GM19372 (cell line): ENCODE measurements at regions not wholly inside any gene's neighbourhood (a gene's known extent, or its start where the extent isn't known, plus 50 kb on each side); places are given as distances from the start of the nearest gene placed in this dataset.
"Not testable (repeated sequence)": the region's sequence is repeated elsewhere in the genome, so short reads cannot be mapped to it uniquely, and the experiment has no call there.

Experiments
- ATAC-seq: cut with Tn5 transposase; IDR thresholded peaks from one replicate; pipeline ENCODE4 v1.9.1; 2021; ENCODE audit warnings: mild to moderate bottlenecking, low read depth, moderate library complexity; ENCODE audit not compliant: unreplicated experiment

- no peak for ATAC-seq
These were observed 383.6 kb downstream of the SLITRK1 start for GRCh38 chr13:83498481-83499190.

GRCh38 chr13:83498045-83498444 is 384.2 kb downstream of the SLITRK1 start:
- no peak for ATAC-seq

GRCh38 chr13:83496501-83496900 is 385.8 kb downstream of the SLITRK1 start:
- ATAC-seq, result no peak

GRCh38 chr13:83485101-83485500 is 397.2 kb downstream of the SLITRK1 start:
- ATAC-seq, result no peak

- ATAC-seq, result no peak
These were observed 411.3 kb downstream of the SLITRK1 start for GRCh38 chr13:83471011-83471410.

GRCh38 chr13:83470133-83470797 is 412.0 kb downstream of the SLITRK1 start:
- ATAC-seq, result no peak

GRCh38 chr13:83453723-83454122 is 428.6 kb downstream of the SLITRK1 start:
- no peak for ATAC-seq

- ATAC-seq, result no peak
These were observed 429.0 kb downstream of the SLITRK1 start for GRCh38 chr13:83453300-83453699.

- ATAC-seq, result no peak
These were observed 429.9 kb downstream of the SLITRK1 start for GRCh38 chr13:83452292-83452950.

GRCh38 chr13:83450591-83450990 is 431.7 kb downstream of the SLITRK1 start:
- no peak for ATAC-seq

- ATAC-seq, result no peak
These were observed 432.4 kb downstream of the SLITRK1 start for GRCh38 chr13:83449668-83450395.

GRCh38 chr13:83440465-83440864 is 441.8 kb downstream of the SLITRK1 start:
- no peak for ATAC-seq

- not testable (repeated sequence) for ATAC-seq
These were observed 442.8 kb downstream of the SLITRK1 start for GRCh38 chr13:83439464-83439863.

GRCh38 chr13:83423861-83424260 is 458.4 kb downstream of the SLITRK1 start:
- no peak for ATAC-seq

- no peak for ATAC-seq
These were observed 458.9 kb downstream of the SLITRK1 start for GRCh38 chr13:83423381-83423780.

- no peak for ATAC-seq
These were observed 467.9 kb downstream of the SLITRK1 start for GRCh38 chr13:83414393-83414792.

- ATAC-seq, result no peak
These were observed 495.7 kb downstream of the SLITRK1 start for GRCh38 chr13:83386609-83387008.

GRCh38 chr13:83378908-83379307 is 503.4 kb downstream of the SLITRK1 start:
- ATAC-seq, result no peak

GRCh38 chr13:83377491-83377890 is 504.8 kb downstream of the SLITRK1 start:
- ATAC-seq, result no peak

- no peak for ATAC-seq
These were observed 509.5 kb downstream of the SLITRK1 start for GRCh38 chr13:83372786-83373185.

GRCh38 chr13:83365723-83366122 is 516.6 kb downstream of the SLITRK1 start:
- ATAC-seq, result no peak
